PC-9 (cell line): ENCODE measurements at regions not wholly inside any gene's neighbourhood (a gene's known extent, or its start where the extent isn't known, plus 50 kb on each side); places are given as distances from the start of the nearest gene placed in this dataset.

Experiments
- BruUV-seq: library from RNA; stranded (reverse); fragments of 400-500 nt; replicated peaks from 2 replicates; lab custom pipeline; 2021; lab: Mats Ljungman, UMichigan
- CTCF ChIA-PET: fragments of 300-600 bp; sonication (Branson Sonifier 250); formaldehyde crosslinking; loops from one replicate; lab custom pipeline; 2022; ENCODE audit warnings: antibody characterized with exemption; lab: Charles Lee
- POLR2A ChIA-PET: fragments of 300-600 bp; sonication (Branson Sonifier 250); formaldehyde crosslinking; loops from one replicate; lab custom pipeline; 2022; ENCODE audit warnings: antibody characterized with exemption; ENCODE audit not compliant: unreplicated experiment; lab: Charles Lee
- DNase-seq, 2 experiments: peaks; one replicate each; pipeline versions ENCODE4 v3.0.0 to v3.0.0-alpha.2; 2015 to 2022; ENCODE audit warnings: mixed read lengths in 1 of 2
- H2AFZ ChIP-seq: fragments of 200-600 bp; sonication (generic); 2 replicates; pipeline ENCODE4 v1.8.1; 2017; ENCODE audit warnings: antibody characterized with exemption
- H3F3A ChIP-seq: fragments of 200-600 bp; sonication (generic); 2 replicates; pipeline ENCODE4 v1.8.1; 2017; ENCODE audit warnings: antibody characterized with exemption, mild to moderate bottlenecking, low read depth; ENCODE audit not compliant: insufficient read depth
- H3K27ac ChIP-seq: fragments of 200-600 bp; sonication (generic); 2 replicates; pipeline ENCODE4 v1.6.1; 2016; ENCODE audit warnings: mixed run types
- H3K27me3 ChIP-seq: fragments of 200-600 bp; sonication (generic); 2 replicates; pipeline ENCODE4 v1.6.1; 2016; ENCODE audit warnings: low read depth, mixed run types; ENCODE audit not compliant: insufficient read depth
- H3K36me3 ChIP-seq: fragments of 200-600 bp; sonication (generic); 2 replicates; pipeline ENCODE4 v1.6.1; 2016; ENCODE audit warnings: low read depth, mixed run types
- H3K4me1 ChIP-seq: fragments of 200-600 bp; sonication (generic); replicated peaks from 2 replicates; pipeline ENCODE4 v1.6.1; 2016; ENCODE audit warnings: mixed run types; ENCODE audit not compliant: insufficient read depth
- H3K4me2 ChIP-seq: fragments of 200-600 bp; sonication (generic); 2 replicates; pipeline ENCODE4 v1.6.1; 2017; ENCODE audit warnings: mixed run types
- H3K4me3 ChIP-seq: fragments of 200-600 bp; sonication (generic); 2 replicates; pipeline ENCODE4 v1.6.1; 2016; ENCODE audit warnings: mixed run types
- H3K79me2 ChIP-seq: fragments of 200-600 bp; sonication (generic); 2 replicates; pipeline ENCODE4 v1.6.1; 2017; ENCODE audit warnings: low read depth, mixed run types
- H3K9me2 ChIP-seq: fragments of 200-600 bp; sonication (generic); 2 replicates; pipeline ENCODE4 v1.8.1; 2017; ENCODE audit warnings: mild to moderate bottlenecking; ENCODE audit not compliant: insufficient read depth
- H3K9me3 ChIP-seq: fragments of 200-600 bp; sonication (generic); 2 replicates; pipeline ENCODE4 v1.8.1; 2016; ENCODE audit warnings: low read depth; ENCODE audit not compliant: insufficient read depth
- H4K20me1 ChIP-seq: fragments of 200-600 bp; sonication (generic); 2 replicates; pipeline ENCODE4 v1.8.1; 2017; ENCODE audit not compliant: insufficient read depth
- EZH2 ChIP-seq: fragments of 200-600 bp; sonication (generic); IDR thresholded peaks from 2 replicates; pipeline ENCODE4 v1.8.0; 2017; ENCODE audit warnings: antibody characterized with exemption, low read depth
- intact Hi-C: fragments of 100-400 bp; cut with micrococcal nuclease; formaldehyde crosslinking; loops from one replicate; pipeline ENCODE4 v1.10.0; 2022; ENCODE audit not compliant: unreplicated experiment
- TF ChIP-seq, protein P1 (sequence below): fragments of 200-600 bp; sonication (generic); conservative IDR thresholded peaks from 2 replicates; pipeline ENCODE4 v1.6.1; 2017; ENCODE audit warnings: mixed run types, antibody characterized with exemption, mild to moderate bottlenecking, moderate library complexity

DNA sequence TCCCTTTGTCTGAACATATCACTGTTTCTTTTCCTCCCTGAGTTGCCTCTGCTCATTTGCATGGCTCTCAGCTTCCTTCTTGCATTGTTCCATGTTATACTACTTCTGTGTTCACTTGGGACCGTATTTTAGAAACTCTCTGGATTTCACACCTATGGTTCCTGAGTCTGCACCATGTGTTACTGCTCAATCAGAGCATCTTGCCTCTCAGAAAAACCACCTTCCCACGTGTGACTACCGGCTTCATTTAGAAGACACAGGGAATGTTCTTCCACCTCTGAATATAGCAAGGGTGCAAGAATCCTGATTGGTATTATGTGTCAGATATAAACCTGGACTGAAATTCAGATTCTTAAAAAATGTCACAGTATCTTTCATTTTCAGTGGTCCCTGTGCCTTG lies 731.2 kb downstream of the TDRD15 start:
- intact Hi-C loops: no loop called here
- H4K20me1 ChIP-seq: no peaks in the 10 kb centered on the region

DNA sequence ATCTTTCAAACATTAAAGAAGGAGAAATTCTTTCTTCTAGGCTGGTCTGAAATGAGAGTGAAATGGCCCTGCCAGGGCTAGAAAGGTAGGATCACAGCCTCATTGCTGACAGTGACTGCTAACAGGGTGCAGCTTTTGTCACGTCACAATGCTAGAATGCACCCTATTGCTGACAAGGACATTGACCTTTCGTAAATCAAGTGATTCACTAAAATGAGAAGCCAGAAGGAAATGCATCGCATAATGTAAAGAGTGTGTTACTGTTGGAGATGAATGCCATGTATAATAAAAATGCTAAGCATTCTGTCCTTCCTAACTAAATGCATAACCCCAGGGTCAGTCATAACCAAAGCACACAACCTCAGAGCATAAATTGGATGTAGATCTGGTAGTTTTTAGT lies 732.9 kb downstream of the TDRD15 start:
- Histone ChIP-seq H3K27me3 (no peaks in the 10 kb centered on the region), H3K36me3 (no peaks in the 10 kb centered on the region), H3F3A (no peaks in the 10 kb centered on the region), H2AFZ (no peak overlapping the region), H3K4me3 (no peak overlapping the region), H3K79me2 (no peaks in the 10 kb centered on the region), H3K4me2 (no peak overlapping the region), H3K27ac (no peak overlapping the region), H3K4me1 (no peaks in the 10 kb centered on the region), H3K9me3 (no peaks in the 10 kb centered on the region), H3K9me2 (no peaks in the 10 kb centered on the region; the same call in 1 of the 2 replicates), H4K20me1 (no peaks in the 10 kb centered on the region)
- no peak for DNase-seq
- ChIA-PET CTCF (no interaction called here), POLR2A (no interaction called here)
- no peak for TF ChIP-seq EZH2
- TF ChIP-seq, protein P1, sequence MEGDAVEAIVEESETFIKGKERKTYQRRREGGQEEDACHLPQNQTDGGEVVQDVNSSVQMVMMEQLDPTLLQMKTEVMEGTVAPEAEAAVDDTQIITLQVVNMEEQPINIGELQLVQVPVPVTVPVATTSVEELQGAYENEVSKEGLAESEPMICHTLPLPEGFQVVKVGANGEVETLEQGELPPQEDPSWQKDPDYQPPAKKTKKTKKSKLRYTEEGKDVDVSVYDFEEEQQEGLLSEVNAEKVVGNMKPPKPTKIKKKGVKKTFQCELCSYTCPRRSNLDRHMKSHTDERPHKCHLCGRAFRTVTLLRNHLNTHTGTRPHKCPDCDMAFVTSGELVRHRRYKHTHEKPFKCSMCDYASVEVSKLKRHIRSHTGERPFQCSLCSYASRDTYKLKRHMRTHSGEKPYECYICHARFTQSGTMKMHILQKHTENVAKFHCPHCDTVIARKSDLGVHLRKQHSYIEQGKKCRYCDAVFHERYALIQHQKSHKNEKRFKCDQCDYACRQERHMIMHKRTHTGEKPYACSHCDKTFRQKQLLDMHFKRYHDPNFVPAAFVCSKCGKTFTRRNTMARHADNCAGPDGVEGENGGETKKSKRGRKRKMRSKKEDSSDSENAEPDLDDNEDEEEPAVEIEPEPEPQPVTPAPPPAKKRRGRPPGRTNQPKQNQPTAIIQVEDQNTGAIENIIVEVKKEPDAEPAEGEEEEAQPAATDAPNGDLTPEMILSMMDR: no peak
- intact Hi-C loops: no loop called here
- no TSS peak for BruUV-seq

More for the DNA sequence above, 731.2 kb downstream of the TDRD15 start:
- Histone ChIP-seq H3K36me3 (no peaks in the 10 kb centered on the region), H3K27ac (no peak overlapping the region), H3K27me3 (no peaks in the 10 kb centered on the region), H3F3A (no peaks in the 10 kb centered on the region), H3K9me2 (no peaks in the 10 kb centered on the region; the same call in 1 of the 2 replicates), H3K4me1 (no peaks in the 10 kb centered on the region), H3K9me3 (no peaks in the 10 kb centered on the region), H3K4me2 (no peak overlapping the region), H3K79me2 (no peaks in the 10 kb centered on the region), H3K4me3 (no peak overlapping the region), H2AFZ (no peak overlapping the region)
- no peak for DNase-seq
- ChIA-PET CTCF (no interaction called here), POLR2A (no interaction called here)
- BruUV-seq: no TSS peak
- TF ChIP-seq EZH2: no peak
- TF ChIP-seq, protein P1: no peak

DNA sequence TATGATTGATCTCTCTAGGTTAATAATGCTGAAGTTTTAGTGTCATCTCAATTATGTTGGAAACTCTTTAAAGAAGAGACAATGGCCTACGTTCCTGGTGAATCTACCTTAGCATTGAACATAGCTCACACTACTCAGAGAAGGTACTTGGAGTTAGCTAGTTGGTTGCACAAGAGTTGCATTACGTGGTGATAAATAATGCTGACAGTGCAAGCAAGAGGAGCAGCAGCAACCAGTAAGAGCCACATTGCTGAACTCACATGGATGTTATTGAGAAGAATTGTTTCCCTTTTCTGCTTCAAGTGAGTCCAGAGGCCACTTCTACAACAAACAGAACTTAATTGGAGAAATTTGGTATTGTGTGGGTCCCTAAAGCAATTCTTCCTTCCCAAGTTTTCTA lies 737.1 kb downstream of the TDRD15 start:
- CTCF ChIA-PET: no interaction called here

More for the DNA sequence above, 737.1 kb downstream of the TDRD15 start:
- Histone ChIP-seq H3K9me3 (no peaks in the 10 kb centered on the region), H3K36me3 (no peaks in the 10 kb centered on the region), H4K20me1 (no peaks in the 10 kb centered on the region), H3F3A (no peaks in the 10 kb centered on the region), H3K27ac (no peak overlapping the region), H3K27me3 (no peaks in the 10 kb centered on the region), H3K4me2 (no peak overlapping the region), H3K79me2 (no peaks in the 10 kb centered on the region), H2AFZ (no peak overlapping the region), H3K9me2 (no peaks in the 10 kb centered on the region; the same call in 1 of the 2 replicates), H3K4me1 (no peaks in the 10 kb centered on the region), H3K4me3 (no peak overlapping the region)
- intact Hi-C loops: no loop called here
- no peak for TF ChIP-seq EZH2
- TF ChIP-seq, protein P1: no peak
- DNase-seq: no peak
- POLR2A ChIA-PET: no interaction called here
- no TSS peak for BruUV-seq
